CD1c-positive myeloid dendritic cell (primary cell): ENCODE measurements at regions not wholly inside any gene's neighbourhood (a gene's known extent, or its start where the extent isn't known, plus 50 kb on each side); places are given as distances from the start of the nearest gene placed in this dataset.
"Not testable (repeated sequence)": the region's sequence is repeated elsewhere in the genome, so short reads cannot be mapped to it uniquely, and the experiment has no call there.

ENCODE experiments used
- DNase-seq: peaks from one replicate; pipeline ENCODE4 v3.0.0-alpha.2; 2016; ENCODE audit errors: extremely low spot score

DNA sequence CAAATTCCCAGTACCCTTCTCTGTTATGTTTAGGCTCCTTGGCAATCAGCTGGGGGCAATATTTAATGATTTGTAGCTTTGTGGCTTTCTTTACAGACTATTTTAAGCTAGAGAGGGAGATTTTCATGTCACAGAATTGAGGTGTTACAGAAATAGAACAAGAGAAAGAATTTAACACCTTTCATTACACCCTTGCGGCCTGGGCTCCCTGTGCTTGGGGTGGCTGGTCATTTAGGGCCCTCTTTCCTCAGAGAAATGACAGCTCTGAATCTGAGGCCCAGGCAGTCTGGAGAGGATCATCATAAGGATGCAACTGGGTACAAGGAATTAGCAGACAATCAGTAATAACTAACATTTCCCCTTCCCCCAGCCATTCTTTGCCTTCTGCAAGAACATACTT, 104.5 kb upstream of the INTU start:
- no peak for DNase-seq

DNA sequence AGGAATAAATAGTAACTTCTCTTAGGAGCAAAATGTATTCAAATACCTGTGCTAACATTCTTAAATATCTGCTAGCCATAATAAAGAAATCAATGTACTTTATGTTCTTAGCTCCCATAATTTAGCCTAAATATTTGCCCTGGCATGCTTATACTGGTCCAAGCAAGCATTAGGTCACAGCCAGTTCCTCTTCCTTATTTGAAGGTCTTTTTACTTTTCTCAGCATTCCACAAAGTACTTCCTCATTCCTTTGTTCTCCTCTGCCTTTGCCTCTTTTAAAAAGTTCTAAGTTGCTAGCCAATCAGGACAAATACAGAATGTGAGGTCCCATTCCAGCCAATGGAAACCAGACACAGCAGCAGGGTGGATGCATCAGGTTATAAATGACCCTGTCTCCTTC, 102.9 kb upstream of the INTU start:
- not testable (repeated sequence) for DNase-seq

DNA sequence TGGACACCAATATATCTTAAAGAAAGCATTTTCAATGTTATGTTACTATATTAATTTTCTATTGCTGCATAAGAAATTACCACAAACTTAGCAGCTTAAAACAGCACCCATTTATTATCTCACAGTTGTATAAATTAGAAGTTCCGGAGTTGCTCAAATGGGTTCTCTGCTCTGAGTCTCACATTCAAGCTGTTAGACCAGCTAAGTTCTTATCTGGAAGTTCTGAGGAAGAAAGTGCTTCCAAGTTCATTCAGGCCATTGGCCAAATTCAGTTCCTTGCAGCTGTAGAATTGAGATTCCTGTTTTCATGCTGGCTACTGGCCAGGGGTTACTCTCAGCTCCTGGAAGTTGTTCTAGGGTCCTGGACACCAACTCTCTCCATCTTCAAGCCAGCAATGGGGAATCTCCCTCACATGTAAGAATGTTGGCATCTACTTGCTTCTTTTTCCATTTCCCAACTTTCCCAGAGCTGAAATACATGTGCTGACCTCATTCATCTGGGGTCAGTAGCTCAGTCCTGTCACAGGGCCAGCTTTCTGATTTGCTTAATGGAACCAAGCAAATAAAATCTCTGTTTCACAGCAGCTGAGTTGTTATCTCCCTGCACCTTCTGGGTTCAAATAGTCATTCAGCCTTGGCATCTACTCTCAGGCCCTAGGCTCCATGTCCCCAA, 99.6 kb upstream of the INTU start:
- no peak for DNase-seq

DNA sequence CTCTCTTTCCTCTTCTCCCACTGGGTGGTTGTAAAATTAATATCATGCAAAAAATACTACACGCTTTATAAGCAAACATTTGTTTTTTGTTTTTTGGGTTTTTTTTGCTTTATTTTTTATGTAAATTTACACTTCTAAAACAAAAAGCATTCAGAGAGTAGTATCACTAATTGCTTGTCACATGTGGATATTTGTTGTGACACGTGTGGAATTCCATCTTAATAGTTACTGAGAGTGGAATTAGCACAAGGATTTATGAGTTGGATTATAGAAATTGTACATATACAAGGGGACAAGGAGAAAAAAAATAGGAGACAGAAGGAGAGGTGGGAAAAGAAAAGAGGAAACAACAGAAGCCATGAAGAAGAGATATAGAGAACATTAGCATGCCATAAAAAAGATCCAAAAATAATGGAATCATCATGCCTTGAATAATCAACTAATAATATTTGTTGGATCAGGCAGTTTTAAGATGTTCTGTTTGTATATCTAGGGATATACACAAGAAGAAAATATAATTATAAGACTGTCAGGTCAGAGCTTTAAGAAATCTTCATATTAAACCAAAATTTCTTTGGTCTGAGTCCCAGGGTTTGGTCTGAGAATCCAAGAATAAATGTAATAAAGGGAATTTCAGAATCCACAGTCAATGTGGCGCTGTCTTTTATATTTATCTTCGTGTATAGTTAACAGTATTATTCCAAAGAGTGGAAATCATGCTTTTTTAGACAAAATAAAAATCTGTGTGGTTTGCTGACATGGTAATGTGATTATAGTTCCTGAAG, 98.5 kb upstream of the INTU start:
- DNase-seq = no peak

DNA sequence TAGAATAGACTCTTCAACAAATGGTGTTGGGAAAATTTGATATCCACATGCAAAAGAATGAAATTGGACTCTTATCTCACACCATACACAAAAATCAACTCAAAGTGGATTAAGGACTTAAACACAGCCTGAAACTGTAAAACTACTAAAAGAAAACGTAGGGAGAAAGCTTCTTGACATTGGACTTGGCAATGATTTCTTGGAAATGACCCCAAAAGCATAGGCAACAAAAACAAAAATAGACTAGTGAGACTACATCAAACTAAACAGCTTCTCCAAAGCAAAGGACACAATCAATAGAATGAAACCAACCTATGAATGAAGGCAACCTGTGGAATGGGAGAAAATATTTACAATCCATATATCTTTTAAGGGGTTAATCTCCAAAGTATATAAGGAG, 94.7 kb upstream of the INTU start:
- DNase-seq = no peak

DNA sequence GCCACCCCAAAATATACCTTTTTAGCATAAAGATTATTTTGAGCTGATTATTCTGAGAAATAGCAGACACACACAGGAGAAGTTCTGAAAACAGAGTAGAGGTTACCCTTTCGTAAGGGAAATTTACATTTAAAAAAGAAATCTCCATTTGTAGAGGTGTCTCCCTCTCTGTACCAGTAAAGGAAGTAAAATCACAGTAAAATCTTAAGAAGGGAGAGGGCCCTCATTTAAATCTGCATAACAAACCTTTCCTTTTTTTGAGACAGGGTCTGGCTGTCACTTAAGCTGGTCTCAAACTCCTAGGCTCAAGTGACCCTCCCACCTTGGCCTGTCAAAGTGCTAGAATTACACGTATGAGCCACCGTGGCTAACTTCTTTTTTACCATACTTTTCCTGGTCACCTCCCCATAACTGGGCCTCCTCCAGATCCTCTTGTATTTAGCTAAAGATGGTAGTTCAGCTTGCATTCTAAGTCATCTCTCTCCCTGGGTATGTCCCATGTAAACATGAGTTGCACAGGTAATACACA, 92.2 kb upstream of the INTU start:
- no peak for DNase-seq

DNA sequence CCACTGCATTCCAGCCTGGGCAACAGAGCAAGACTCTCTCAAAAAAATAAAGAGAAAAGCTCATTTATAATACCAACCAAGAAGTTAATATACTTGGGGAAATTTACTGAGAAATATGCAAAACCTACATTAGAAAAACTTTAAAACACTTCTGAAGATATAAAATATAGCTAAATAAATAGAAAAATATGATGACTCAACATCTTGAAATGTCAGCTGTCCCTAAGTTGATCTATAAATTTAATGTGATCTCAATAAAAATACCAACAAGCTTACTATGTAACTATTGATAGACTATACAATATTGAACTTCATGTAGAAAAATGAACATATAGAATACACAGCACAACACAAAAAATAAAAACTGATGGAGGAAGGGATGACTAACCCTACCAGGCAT, 87.5 kb upstream of the INTU start:
- DNase-seq = no peak

DNA sequence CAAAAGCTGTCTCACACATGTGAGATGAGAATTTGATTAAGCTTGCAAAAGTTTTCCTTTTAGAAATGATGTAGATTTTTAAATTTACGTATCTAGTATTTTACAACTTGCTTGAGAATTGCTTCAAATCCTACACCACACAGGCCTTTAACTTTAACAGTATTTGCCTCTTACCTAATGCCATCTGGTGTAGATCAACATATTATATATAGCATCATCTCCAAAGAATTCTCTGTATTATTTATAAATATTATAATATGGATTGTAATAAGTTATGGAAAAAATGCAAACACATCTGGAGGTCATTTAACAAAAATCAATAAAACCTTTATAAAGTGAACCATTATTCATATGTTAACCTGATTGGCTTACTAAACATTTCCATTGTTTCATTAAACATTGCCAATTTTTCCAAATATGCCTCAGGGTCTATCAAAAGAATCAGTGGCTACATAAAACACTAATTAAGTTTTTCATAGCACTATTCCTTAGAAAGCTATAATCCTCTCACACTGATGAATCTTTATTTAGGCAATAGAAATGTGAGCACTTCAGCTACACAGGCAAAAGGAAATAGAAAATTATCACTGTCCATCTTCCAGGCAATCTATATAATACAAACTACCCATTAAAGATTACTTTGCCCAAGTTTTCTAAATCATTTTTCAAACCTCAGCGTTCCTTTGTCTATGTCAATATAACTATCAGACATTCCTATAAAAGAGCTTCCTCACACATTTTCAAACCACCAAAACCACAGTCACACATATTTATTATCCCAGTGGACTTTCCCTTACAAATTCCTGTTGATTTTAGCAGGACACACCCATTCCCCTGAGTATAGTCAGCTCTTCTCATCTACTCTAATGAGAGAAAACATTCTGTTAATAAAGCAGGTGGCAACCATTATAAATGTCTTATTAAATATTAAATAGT, 83.5 kb upstream of the INTU start:
- no peak for DNase-seq

DNA sequence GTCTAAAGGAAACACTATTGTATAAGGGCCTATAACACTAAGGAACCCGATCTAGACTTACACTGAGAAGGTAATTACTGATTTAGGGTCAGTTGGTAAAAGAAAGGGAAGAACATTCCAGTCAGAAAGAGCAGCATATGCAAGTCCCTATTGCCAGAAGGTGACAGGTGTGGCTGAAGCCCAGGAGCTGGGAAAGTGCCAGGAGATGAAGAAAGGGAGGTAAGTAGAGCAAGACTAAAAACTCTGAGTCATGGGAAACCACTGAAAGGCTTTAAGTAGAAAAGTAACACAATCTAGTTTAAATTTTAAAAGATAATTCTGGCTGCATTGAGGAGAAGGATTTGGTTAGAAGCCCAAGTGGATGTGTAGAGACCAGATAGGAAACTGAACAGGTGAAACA, 77.7 kb upstream of the INTU start:
- DNase-seq = no peak

DNA sequence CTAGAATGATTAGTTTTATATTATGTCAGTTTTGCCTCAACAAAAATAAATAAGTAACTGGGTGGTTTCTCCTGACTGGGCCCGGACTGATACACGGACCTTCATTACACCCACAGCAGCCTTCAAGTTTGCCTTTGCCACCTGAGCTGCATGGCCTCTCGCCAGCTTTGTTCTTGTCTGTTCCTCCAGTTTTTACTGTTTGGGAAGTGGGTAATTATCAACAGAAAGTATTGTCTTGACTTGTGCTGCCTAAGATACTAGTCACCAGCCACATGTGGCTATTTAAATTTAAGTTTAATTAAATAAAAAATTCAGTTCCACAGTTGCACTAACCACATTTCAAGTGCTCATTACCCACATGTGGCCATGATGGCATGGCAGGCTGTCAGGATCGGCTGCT, 74.7 kb upstream of the INTU start:
- DNase-seq = no peak

DNA sequence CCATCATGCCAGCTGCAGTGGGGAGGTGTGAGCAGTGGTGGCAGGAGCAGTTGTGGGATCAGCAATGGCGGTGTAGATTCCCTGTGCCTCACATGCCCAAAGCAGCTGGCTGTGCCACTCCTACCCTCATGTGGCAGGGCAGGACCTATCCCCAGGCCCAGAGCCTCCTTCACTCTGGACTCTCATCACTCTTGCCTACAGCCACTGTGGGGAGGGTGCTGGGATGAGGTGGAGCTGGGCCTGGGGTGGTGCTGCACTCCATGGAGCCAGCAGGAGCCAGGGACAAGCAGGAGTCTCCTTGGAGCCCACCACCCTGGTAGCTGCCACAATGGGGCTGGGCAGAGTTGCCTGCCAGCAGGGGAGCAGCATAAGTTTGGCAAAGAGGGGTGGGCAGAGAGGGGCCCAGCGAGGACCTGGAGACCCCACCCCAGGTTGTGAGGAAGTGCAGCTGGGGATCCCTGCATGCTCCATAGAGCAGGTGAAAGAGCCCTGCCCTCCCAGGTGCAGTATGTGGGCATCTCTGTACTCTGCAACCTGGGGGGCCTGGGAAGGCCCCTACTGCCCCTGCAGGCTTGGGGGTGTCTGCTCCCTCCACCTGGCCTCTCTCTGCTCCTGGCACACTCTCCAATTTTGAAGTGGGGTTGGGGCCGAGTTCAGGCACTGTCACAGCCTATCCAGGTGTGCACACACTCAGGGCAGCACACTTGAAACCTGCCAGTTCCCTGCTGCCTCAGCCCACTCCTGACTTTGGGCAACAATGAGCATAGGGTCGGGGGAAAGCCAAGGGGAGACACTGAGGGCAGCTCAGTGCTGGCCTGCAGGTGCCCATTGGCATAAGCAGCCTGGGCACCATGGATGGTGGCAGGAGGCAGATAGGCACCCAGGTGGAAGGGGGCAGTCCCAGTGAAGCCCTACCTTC, 74.0 kb upstream of the INTU start:
- DNase-seq = no peak

DNA sequence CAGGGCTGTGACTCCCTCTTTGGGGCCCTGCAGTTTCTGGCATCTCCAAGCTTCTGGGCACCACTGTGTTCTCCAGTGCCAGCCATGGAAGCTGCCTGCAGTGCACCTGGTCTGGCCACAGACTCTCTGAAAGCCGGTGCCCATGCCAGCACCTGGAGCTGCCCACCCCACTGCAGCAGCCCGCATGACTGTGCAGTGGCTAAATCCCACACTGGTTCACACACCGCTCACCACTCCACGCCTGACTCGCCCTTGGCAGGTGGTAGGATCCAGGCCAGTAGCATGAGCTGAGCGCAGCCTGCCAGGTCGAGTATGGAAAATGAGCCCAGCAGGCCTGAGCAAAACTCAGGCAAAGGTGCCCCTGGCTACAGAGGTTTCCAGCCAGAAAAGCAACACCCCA, 72.8 kb upstream of the INTU start:
- DNase-seq = no peak

DNA sequence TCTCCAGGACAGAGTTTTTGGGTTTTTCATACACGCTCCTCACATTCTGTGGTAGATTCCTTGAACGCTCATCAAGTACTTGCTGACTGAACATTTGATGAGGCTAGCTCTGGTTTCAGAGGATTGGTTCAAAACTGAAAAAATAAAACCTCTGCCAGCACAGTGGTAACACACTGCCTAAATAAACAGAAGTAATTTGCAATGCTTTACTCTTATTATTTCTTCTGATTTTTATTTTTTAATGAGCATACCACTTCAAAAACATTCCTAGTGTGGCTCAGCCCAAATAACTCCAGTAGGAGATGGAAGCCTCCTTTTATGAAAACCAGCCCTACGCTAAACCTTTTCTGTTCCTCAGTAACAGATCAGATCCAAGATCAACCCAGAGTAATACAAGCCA, 72.0 kb upstream of the INTU start:
- DNase-seq = no peak

DNA sequence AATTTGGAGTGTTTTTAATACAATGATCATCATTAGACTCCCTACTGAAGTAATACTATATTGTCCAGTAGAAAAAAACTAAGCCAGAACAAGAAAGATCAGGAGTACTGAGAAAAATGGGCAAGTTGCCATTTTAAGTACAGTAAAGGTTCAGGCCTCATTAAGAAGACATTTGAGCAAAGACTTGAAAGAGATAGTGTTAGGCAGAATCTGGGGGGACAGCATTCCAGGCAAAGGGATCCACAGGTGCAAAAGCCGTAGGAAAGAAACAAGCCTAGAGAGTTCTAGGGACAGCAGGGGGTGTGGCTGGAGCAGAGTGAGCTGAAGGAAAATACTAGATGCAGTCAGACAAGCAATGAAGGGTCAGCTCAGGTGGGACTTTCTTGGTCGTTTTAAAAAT, 58.1 kb upstream of the INTU start:
- no peak for DNase-seq

DNA sequence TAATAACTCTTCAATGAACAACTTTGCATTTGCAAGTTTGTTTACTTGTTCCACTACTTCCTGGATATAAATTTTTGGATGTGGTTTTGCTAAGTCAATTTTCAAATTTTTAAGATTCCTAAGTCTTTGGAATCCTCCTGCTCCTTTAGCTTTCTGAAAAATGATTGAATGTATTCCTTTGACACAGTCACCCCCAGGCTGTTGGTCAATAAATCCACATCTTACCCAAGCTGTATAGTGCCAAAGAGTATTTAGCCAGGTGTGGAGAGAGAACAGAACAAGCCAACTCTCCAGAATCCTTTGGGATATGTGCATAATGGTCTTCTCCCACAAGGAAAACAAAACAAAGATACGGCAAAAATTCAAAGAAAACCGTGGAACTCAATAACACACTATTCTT, 56.9 kb upstream of the INTU start:
- DNase-seq = no peak

DNA sequence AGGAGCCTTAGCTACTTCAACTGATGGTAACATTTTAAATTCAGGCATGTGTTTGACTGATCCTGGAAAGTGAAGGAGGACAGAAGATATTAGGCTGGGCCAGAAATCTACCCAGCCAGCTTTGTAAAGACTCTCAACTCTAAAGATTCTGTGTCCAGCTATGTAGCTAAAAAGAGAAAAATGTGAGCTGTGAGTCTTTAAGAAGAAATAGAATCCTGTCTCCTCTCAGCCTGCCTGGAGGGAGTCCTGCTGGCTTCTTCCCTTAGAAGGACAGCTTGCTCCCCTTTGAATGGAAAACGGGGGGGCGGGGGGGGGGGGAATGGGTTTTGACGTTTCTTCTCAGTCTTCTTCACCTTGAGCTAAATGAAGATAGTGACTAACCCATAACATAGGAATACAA, 54.3 kb upstream of the INTU start:
- no peak for DNase-seq

DNA sequence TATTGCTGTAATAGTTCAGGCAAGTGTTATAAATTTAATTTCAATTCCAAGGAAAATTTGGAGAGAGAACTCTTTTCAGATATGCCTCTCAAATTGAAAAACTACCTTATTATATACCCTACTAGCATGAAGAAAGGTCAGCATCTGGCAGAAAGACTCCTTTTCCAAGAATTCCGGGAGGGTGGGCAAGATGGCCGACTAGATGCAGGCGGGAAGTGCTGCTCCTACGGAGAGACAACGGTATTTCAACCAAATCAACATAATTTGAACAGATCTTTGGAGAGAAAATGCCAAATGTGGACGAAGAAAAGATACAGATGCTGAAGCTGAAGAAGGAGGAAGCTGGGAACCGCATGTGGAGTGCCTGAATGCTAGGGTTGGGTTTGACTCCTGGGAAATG, 53.8 kb upstream of the INTU start:
- no peak for DNase-seq

DNA sequence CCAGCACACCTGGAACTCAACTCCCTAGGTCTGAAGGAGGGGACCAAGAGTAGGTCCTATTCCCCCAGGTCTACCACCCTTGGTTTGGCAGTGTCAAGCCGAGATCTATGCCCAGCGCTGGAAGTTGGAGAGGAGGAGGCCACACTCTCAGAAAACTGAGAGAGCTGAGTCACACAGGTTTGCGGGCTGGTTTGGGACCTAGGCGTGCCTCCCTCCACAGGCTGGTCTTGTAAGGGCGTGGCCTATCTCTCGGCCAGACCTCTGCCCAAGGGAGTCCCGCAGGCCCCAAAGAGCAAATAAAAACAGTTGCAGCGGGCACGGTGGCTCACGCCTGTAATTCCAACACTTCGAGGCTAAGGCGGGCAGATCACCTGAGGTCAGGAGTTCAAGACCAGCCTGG, 52.9 kb upstream of the INTU start:
- no peak for DNase-seq

DNA sequence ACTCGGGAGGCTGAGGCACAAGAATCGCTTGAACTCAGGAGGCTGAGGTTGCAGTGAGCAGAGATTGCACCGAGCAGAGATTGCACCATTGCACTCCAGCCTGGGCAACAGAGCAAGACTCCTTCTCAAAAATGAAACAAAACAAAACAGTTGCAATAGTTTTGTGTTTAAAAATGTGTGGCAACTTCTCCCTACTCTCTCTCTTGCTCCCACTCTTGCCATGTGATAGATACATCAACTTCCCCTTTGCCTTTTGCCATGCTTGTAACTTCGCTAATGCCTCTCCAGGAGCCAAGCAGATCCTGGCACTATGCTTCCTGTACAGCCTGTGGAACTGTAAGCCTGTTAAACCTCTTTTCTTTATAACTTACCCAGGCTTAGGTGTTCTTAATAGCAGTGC, 52.5 kb upstream of the INTU start:
- DNase-seq = peak; percentile 72

DNA sequence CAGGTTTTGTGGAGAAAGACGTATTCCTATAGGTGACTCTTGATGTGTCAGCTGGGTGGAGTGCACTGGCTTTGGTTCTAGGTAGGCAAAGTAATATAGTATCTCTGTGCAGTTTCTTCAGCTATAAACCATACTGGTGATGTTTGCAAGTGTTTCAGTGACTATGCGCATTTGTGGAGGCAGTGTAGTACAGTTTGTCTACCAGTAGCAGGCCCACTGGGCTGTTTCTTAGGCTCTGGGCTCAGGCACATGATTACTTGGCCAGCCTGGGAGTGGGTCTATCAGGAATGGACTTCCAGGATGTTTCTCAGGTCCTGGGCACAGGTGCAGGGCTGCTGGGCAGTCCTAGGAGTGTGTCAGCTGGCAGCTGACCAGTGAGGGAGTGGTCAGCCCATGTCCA, 51.9 kb upstream of the INTU start:
- DNase-seq = no peak
